ENCODE measurements at regions not wholly inside any gene's neighbourhood (a gene's known extent, or its start where the extent isn't known, plus 50 kb on each side); places are given as distances from the start of the nearest gene placed in this dataset.

DNA sequence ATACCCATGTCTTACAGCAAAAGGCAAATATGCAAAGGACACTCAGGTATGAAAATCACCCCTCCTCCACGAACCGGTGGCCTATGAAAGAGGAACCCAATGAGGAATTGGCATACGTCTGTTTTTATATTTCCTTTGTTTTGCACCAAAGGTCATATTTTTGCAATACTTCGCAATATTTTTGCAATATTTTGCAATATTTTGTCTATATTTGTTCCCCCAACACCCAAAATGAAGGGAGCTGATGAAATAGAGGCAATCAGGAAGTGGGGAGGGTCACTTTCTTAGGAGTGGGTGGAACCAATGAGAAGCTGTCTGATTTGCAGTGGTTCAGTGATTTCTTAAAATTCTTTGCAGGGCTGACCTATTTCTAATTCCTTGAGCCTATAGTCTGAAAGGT, 296.8 kb upstream of the TSHZ2 start:
- Histone ChIP-seq H3K27me3 (ENCODE audit: insufficient read depth, low read length) (no peaks in the 10 kb centered on the region), H3K4me1 (ENCODE audit: control insufficient read depth in 1 of 2, insufficient read depth in 2 of 2, low read length in 2 of 2) (no peaks in the 10 kb centered on the region), H3K9me3 (ENCODE audit: control insufficient read depth in 1 of 2, insufficient read depth in 1 of 2, low read depth in 1 of 2, low read length in 2 of 2) (peaks cover 0 to 11% of the 10 kb centered on the region in 2 experiments; a peak in 1 of 4 replicates), H3K79me2 (ENCODE audit: insufficient read depth, low read length) (no peaks in the 10 kb centered on the region), H3K4me3 (replicated peaks in 1 of 2; ENCODE audit: low read depth in 1 of 2, low read length in 2 of 2) (no peak overlapping the region), H3K27ac (ENCODE audit: low read depth, low read length) (no peak overlapping the region), H3K9me2 (ENCODE audit: insufficient read depth) (no peaks in the 10 kb centered on the region), H4K20me1 (ENCODE audit: insufficient read depth) (no peaks in the 10 kb centered on the region), H3K9ac (ENCODE audit: low read length) (no peak overlapping the region), H2AFZ (ENCODE audit: low read depth, low read length, poor library complexity, severe bottlenecking) (no peak overlapping the region), H3K4me2 (ENCODE audit: low read length) (no peak overlapping the region), H3K36me3 (ENCODE audit: control insufficient read depth in 1 of 2, insufficient read depth in 2 of 2, low read length in 2 of 2) (no peaks in the 10 kb centered on the region)
- RAD21 ChIA-PET (ENCODE audit: low non-redundant PET in 1 of 2, low total read pairs in 2 of 2, uncharacterized antibody in 2 of 2, unreplicated experiment in 2 of 2): no interaction called here
- no peak for ATAC-seq
- POLR2A ChIA-PET: no interaction called here
- DNase-seq (ENCODE audit: low read depth, low spot score): no peak
- CTCF ChIA-PET: no interaction called here
- intact Hi-C loops (cut with micrococcal nuclease): no loop called here
- TF ChIP-seq EZH2 (IDR thresholded peaks at IDR 0.05): no peak
- TF ChIP-seq ZBTB33 (IDR thresholded peaks at IDR 0.05; ENCODE audit: extremely low read depth, insufficient replicate concordance, low read length): no peak
- TF ChIP-seq SRF (IDR thresholded peaks at IDR 0.05; ENCODE audit: low read depth): no peak
- no peak for TF ChIP-seq CBX3 (IDR thresholded peaks at IDR 0.05; ENCODE audit: low read depth)
- no peak for TF ChIP-seq CEBPB (IDR thresholded peaks at IDR 0.05; ENCODE audit: low read depth)
- TF ChIP-seq POLR2AphosphoS5 (IDR thresholded peaks at IDR 0.05; ENCODE audit: low read depth, low read length): no peak
- no peak for TF ChIP-seq ELF1 (IDR thresholded peaks at IDR 0.05; ENCODE audit: borderline replicate concordance, low read depth)
- no peak for TF ChIP-seq RAD21 (IDR thresholded peaks at IDR 0.05; ENCODE audit: low read depth)
- no peak for TF ChIP-seq REST (IDR thresholded peaks at IDR 0.05; ENCODE audit: low read depth)
- TF ChIP-seq SP1 (IDR thresholded peaks at IDR 0.05; ENCODE audit: low read depth): no peak
- TF ChIP-seq ZNF274 (IDR thresholded peaks at IDR 0.05; ENCODE audit: low read depth, low read length): no peak
- TF ChIP-seq ZFX (IDR thresholded peaks at IDR 0.05): no peak
- no peak for TF ChIP-seq FOSL1 (IDR thresholded peaks at IDR 0.05; ENCODE audit: low read depth)
- TF ChIP-seq TCF7L2 (IDR thresholded peaks at IDR 0.05; ENCODE audit: borderline replicate concordance, extremely low read depth, insufficient read depth, insufficient read length): no peak
- TF ChIP-seq EZH2phosphoT487 (IDR thresholded peaks at IDR 0.05; ENCODE audit: borderline replicate concordance): no peak
- TF ChIP-seq SIN3A (IDR thresholded peaks at IDR 0.05; ENCODE audit: low read depth): no peak
- no TSS peak for BruUV-seq (replicated peaks)

Measured in HCT116 (cell line).